Calu3 (cell line): ENCODE measurements at regions not wholly inside any gene's neighbourhood (a gene's known extent, or its start where the extent isn't known, plus 50 kb on each side); places are given as distances from the start of the nearest gene placed in this dataset.

ENCODE experiments used
- BruUV-seq: library from RNA; stranded (reverse); fragments of 400-500 nt; replicated peaks from 2 replicates; lab custom pipeline; 2021; lab: Mats Ljungman, UMichigan
- CTCF ChIA-PET: fragments of 300-600 bp; sonication (Branson Sonifier 250); formaldehyde crosslinking; loops from one replicate; lab custom pipeline; 2022; ENCODE audit warnings: antibody characterized with exemption; lab: Charles Lee
- DNase-seq: peaks from one replicate; pipeline ENCODE4 v3.0.0; 2022
- H3K27ac Mint-ChIP-seq: one replicate; pipeline ENCODE4 v1.8.0; 2022; ENCODE audit warnings: mixed read lengths; ENCODE audit not compliant: unreplicated experiment
- H3K27me3 Mint-ChIP-seq: one replicate; pipeline ENCODE4 v1.8.0; 2022; ENCODE audit warnings: mixed read lengths; ENCODE audit not compliant: unreplicated experiment
- H3K36me3 Mint-ChIP-seq: one replicate; pipeline ENCODE4 v1.8.0; 2022; ENCODE audit warnings: mild to moderate bottlenecking, moderate library complexity, mixed read lengths; ENCODE audit not compliant: insufficient read depth, unreplicated experiment
- H3K4me1 Mint-ChIP-seq: one replicate; pipeline ENCODE4 v1.8.0; 2022; ENCODE audit warnings: mild to moderate bottlenecking, low read depth, mixed read lengths; ENCODE audit not compliant: unreplicated experiment
- H3K4me3 Mint-ChIP-seq: one replicate; pipeline ENCODE4 v1.8.0; 2022; ENCODE audit warnings: mild to moderate bottlenecking, low read depth, moderate library complexity, mixed read lengths; ENCODE audit not compliant: unreplicated experiment
- H3K9me3 Mint-ChIP-seq: one replicate; pipeline ENCODE4 v1.8.0; 2022; ENCODE audit warnings: low read depth, mixed read lengths; ENCODE audit not compliant: unreplicated experiment
- CTCF ChIP-seq: fragments of 200-600 bp; IDR thresholded peaks from one replicate; pipeline ENCODE4 v1.8.0; 2022; ENCODE audit warnings: antibody characterized with exemption; ENCODE audit not compliant: unreplicated experiment
- intact Hi-C: fragments of 100-400 bp; cut with micrococcal nuclease; formaldehyde crosslinking; loops from one replicate; pipeline ENCODE4 v1.10.0; 2022; ENCODE audit not compliant: unreplicated experiment

GRCh38 chr12:131591136-131591535 lies 119.8 kb upstream of the SFSWAP start:
- Mint-ChIP-seq H3K36me3 (no peaks in the 10 kb centered on the region), H3K4me3 (no peak overlapping the region), H3K9me3 (no peaks in the 10 kb centered on the region), H3K27ac (no peak overlapping the region), H3K27me3 (peaks cover 42% of the 10 kb centered on the region), H3K4me1 (no peaks in the 10 kb centered on the region)
- no peak for TF ChIP-seq CTCF
- intact Hi-C loops = no loop called here
- CTCF ChIA-PET = no interaction called here
- DNase-seq = no peak
- no TSS peak for BruUV-seq

DNA sequence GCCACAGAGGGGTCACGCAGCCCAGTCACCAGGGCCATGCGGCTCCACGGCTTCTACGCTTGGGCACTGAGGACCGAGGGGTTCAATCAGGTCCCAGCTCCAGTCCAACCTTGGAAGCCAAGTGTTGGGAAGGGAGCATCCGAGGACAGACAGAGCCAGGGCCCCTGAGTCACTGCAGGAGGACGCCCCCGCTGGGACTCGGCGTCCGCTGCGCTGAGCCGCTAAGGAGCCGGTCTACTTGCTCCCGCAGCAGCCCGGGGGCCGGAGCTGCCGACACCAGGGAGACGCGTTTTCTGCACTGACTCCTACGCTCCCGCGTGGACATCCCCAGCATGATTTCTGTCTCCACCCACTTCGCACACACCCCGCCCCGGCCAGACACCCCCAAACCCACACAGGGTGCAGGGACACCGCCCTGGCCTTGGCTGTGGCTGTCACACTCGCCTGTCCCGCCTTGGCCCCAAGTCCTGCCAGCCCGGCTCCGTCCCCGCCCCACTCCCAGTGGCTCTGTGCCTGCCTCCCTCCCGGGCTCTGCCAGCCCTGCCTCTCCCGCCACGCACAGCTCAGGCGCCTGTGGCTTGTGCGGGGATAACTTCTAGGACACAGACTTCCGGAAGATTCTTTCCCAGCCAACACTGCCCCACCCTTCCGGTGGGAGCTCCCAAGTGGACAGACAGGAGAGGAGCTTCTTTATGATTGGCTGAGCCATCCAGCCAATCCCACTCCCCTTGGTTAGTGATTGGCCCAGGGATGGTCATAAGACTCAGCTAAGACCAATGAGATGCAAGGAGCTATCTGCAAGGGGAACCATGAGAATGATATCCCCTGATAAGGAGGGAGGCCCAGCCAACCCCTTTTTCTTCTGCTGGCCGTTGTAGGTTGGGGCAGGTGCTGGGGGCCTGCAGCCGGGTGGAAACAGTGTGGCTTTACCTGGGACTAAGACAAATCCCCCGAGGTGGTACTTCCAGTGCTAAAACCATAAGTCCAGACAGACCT lies 118.9 kb upstream of the SFSWAP start:
- Mint-ChIP-seq H3K9me3 (no peaks in the 10 kb centered on the region), H3K27ac (no peak overlapping the region), H3K4me1 (no peaks in the 10 kb centered on the region), H3K36me3 (no peaks in the 10 kb centered on the region), H3K4me3 (no peak overlapping the region), H3K27me3 (peaks cover 51% of the 10 kb centered on the region)
- intact Hi-C loops = no loop called here
- no peak for TF ChIP-seq CTCF
- no peak for DNase-seq
- BruUV-seq = no TSS peak
- CTCF ChIA-PET = no interaction called here

- TF ChIP-seq CTCF = no peak
- Mint-ChIP-seq H3K27ac (no peak overlapping the region), H3K36me3 (no peaks in the 10 kb centered on the region), H3K9me3 (no peaks in the 10 kb centered on the region), H3K4me1 (no peaks in the 10 kb centered on the region), H3K27me3 (peaks cover 58% of the 10 kb centered on the region), H3K4me3 (no peak overlapping the region)
- CTCF ChIA-PET = no interaction called here
- intact Hi-C loops = no loop called here
- no TSS peak for BruUV-seq
- no peak for DNase-seq
These were observed 117.9 kb upstream of the SFSWAP start for GRCh38 chr12:131592972-131593371.

DNA sequence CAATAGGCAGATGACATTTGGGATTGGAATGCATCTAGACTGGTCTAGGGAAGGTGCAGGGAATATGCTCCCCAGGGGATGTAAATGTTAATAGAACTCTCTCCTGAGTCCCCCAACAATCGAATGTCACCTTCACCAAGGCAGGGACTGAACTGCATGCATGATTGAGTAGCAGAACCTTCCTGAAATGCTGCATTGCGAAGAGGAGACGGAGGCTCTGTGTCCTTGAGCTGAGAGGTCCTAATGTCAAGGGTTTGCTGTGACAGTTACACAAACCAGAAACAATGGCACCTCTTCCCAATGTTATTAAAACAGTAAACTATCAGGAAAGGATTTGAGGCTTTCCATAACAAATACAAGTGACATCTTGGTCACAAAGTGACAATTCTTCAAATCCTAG lies 117.5 kb upstream of the SFSWAP start:
- H3K27me3 Mint-ChIP-seq = peaks cover 59% of the 10 kb centered on the region
- H3K36me3 Mint-ChIP-seq = no peaks in the 10 kb centered on the region
- no peak for DNase-seq
- H3K4me1 Mint-ChIP-seq = no peaks in the 10 kb centered on the region
- CTCF ChIA-PET = no interaction called here
- no peak overlapping the region for H3K4me3 Mint-ChIP-seq
- no TSS peak for BruUV-seq
- intact Hi-C loops = no loop called here
- no peak overlapping the region for H3K27ac Mint-ChIP-seq
- H3K9me3 Mint-ChIP-seq = no peaks in the 10 kb centered on the region
- TF ChIP-seq CTCF = no peak
